ENCODE measurements at regions not wholly inside any gene's neighbourhood (a gene's known extent, or its start where the extent isn't known, plus 50 kb on each side); places are given as distances from the start of the nearest gene placed in this dataset.

DNA sequence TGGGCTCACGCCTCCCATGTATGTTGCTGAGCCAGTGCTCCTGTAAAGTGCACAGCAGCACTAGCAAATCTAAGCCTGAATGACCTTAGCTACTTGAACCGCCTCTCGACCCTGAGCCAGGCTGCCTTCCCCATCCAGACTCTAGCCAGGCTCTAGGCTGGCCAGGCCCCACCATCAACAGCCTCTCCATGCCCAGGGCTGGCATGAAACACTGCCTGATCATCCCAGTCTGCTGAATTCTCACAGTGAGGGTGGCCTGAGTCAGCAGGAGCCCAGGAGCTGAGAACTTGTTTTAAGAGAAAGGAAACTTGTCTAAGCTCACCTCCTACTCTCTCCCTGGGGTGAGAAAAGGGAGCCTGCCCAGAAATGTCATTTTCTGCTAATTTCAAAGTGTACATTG, 733.3 kb downstream of the PTPRU start:
- H3K9me3 ChIP-seq, result peaks cover 0 to 5% (median 0%) of the 10 kb centered on the region in 11 donors
- peaks cover 0 to 15% (median 0%) of the 10 kb centered on the region in 9 donors for H3K4me1 ChIP-seq
- no peak overlapping the region for H3K4me3 ChIP-seq
- DNase-seq (no peak), ATAC-seq (no peak)
- no peak overlapping the region for H3K27ac ChIP-seq
- H3K27me3 ChIP-seq, result peaks cover 0 to 48% (median 25%) of the 10 kb centered on the region in 7 donors
- intact Hi-C loops (cut with DNase I), result no loop called here
- TF ChIP-seq, protein P1, sequence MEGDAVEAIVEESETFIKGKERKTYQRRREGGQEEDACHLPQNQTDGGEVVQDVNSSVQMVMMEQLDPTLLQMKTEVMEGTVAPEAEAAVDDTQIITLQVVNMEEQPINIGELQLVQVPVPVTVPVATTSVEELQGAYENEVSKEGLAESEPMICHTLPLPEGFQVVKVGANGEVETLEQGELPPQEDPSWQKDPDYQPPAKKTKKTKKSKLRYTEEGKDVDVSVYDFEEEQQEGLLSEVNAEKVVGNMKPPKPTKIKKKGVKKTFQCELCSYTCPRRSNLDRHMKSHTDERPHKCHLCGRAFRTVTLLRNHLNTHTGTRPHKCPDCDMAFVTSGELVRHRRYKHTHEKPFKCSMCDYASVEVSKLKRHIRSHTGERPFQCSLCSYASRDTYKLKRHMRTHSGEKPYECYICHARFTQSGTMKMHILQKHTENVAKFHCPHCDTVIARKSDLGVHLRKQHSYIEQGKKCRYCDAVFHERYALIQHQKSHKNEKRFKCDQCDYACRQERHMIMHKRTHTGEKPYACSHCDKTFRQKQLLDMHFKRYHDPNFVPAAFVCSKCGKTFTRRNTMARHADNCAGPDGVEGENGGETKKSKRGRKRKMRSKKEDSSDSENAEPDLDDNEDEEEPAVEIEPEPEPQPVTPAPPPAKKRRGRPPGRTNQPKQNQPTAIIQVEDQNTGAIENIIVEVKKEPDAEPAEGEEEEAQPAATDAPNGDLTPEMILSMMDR (IDR thresholded peaks at IDR 0.05), result no peak
- WGBS, 2 donors, result 84 to 90% methylated on average over 3 of the region's 3 CpGs
- H3K36me3 ChIP-seq, result no peaks in the 10 kb centered on the region

DNA sequence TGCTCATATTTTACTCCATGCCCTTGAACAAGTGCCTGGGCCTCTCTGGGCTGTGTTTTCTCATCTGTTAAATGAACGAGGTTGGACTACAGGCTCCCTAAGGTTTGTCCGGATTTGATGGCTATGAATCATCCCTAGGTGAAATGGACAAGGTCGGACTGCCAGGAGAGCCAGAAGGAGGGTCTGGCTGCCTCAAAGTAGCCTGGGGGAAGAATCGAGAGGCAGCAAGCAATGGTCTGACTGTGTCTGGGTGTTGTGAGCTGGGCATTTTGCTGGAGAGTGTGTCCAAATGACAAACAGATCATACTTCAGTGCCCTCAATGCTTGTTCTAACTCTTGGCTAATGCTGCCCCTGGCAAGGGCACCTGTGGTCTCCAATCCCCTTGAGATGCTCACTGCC, 730.9 kb downstream of the PTPRU start:
- 60 to 62% methylated on average over 4 of the region's 4 CpGs for WGBS, 2 donors
- Histone ChIP-seq H3K9me3 (peaks cover 0 to 5% (median 0%) of the 10 kb centered on the region in 11 donors), H3K4me1 (peaks cover 0 to 4% (median 0%) of the 10 kb centered on the region in 9 donors), H3K4me3 (no peak overlapping the region), H3K27ac (no peak overlapping the region), H3K36me3 (no peaks in the 10 kb centered on the region), H3K27me3 (peaks cover 0 to 58% (median 30%) of the 10 kb centered on the region in 7 donors)
- DNase-seq, result no peak
- ATAC-seq, result no peak
- TF ChIP-seq, protein P1 (IDR thresholded peaks at IDR 0.05), result no peak
- intact Hi-C loops (cut with DNase I), result no loop called here

DNA sequence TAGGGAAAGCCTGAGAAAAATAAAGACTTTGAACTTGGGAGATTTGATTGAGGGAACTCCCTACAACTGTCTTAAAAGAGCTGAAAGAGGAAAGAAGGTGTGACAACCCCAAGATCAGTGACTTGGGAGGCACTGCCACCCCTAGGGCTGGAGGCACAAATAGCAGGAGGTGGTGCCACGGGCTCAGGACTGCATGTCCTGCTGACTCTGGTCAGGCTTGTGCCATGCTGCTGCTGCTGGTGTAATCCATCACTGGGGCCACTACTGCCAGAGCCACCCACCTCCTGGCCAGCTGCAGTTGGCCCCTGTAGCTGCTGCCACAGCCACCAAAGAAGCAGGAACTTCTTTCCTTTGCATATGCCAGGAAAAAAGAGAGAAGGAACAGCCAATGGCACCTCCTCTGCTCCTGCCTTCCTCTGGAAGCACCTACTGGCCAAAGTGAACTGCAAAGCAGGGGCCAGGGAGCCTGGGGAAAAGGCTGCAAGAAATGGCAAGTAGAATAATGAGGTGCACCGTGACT, 730.3 kb downstream of the PTPRU start:
- 70 to 79% methylated on average over 2 of the region's 2 CpGs for WGBS, 2 donors
- Histone ChIP-seq H3K36me3 (no peaks in the 10 kb centered on the region), H3K27ac (no peak overlapping the region), H3K4me1 (peaks cover 0 to 4% (median 0%) of the 10 kb centered on the region in 9 donors), H3K9me3 (peaks cover 0 to 5% (median 0%) of the 10 kb centered on the region in 11 donors), H3K4me3 (no peak overlapping the region), H3K27me3 (peaks cover 0 to 58% (median 34%) of the 10 kb centered on the region in 7 donors)
- ATAC-seq, result no peak
- DNase-seq, result no peak
- intact Hi-C loops (cut with DNase I), result no loop called here
- TF ChIP-seq, protein P1 (IDR thresholded peaks at IDR 0.05), result no peak

DNA sequence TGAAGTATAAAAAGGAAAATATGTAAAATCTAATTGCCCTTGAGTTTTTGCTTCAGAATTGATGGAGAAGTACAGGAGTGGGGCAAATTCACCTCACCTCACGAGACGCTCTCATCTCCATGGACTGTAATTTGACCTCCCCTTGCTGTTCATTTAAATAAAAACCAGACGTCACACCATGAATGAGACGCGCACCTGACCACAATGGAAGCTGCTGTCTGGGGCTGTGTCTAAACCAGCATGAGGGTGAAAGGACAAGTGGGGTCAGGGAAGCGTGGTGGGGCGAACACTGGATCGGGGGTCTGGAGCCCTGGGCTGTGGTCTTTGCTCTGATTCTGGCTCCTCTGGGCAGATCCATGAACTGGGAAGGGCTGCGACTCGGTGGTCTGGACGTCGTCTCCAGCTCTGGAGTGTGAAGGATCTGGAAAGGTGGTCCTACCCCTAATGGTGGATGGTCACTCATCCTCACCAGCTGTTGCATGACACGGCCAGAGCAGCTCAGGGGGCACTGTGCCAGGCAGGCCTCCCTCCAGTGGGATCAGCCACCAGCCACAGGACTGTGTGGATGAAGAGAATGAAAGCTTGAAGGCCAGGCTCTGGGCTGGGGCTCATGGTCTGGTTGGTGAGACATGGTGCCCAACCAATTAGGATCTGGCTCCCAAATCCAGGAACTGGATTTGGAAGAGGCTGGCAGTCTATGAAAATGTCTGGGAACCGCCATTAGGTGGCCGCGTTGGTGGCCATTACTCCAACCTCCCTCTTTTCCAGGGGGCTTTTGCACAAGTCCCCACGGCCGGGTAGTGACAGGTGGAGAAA, 728.6 kb downstream of the PTPRU start:
- Histone ChIP-seq H3K9me3 (peaks cover 0 to 5% (median 0%) of the 10 kb centered on the region in 11 donors), H3K36me3 (no peaks in the 10 kb centered on the region), H3K4me1 (peaks cover 0 to 4% (median 0%) of the 10 kb centered on the region in 9 donors), H3K27me3 (peaks cover 0 to 60% (median 38%) of the 10 kb centered on the region in 7 donors), H3K27ac (no peak overlapping the region), H3K4me3 (no peak overlapping the region)
- intact Hi-C loops (cut with DNase I), result no loop called here
- no peak for ATAC-seq
- 80 to 84% methylated on average over 18 of the region's 18 CpGs for WGBS, 2 donors
- TF ChIP-seq, protein P1 (IDR thresholded peaks at IDR 0.05), result no peak
- DNase-seq, result no peak

All from heart right ventricle (tissue), 16 donors.